GM04503 (cell line): ENCODE measurements at regions not wholly inside any gene's neighbourhood (a gene's known extent, or its start where the extent isn't known, plus 50 kb on each side); places are given as distances from the start of the nearest gene placed in this dataset.

ENCODE experiments used
- DNase-seq: peaks from one replicate; pipeline ENCODE4 v3.0.0-alpha.2; 2012; ENCODE audit warnings: low read depth

DNA sequence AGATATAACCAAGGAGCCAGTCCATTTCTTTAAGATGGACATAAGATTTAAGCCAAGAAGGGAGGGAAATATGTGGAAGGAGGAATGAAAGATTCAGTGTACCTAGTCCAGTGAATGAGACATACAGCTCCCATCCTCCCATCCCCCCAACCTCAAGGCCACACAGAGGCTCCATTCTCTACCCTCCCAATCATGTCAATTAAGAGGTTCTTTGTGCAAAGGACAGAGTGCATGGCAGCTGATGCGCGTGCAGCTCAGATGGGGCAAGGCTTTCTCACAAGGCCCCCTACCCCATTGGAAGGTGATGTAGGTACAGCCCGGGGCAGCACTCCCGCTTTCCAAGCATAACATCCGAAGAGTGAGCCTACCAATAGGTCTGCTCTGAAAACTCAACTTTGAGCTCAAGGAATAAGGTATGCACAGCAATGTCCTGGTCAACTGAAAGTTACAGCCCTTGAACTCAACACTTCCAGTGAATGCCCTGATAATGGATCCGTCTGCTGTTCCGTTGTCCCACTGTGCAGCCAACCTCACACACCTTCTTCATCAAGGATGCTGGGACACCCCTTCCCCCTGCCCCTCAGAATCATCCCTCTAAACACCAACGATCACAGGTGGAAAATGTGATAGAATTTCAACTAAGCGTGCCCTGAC lies 458.1 kb downstream of the SOX9 start:
- DNase-seq: no peak

GRCh38 chr17:72579990-72580320 lies 459.1 kb downstream of the SOX9 start:
- DNase-seq: no peak

GRCh38 chr17:72580321-72581127 lies 459.7 kb downstream of the SOX9 start:
- no peak for DNase-seq

DNA sequence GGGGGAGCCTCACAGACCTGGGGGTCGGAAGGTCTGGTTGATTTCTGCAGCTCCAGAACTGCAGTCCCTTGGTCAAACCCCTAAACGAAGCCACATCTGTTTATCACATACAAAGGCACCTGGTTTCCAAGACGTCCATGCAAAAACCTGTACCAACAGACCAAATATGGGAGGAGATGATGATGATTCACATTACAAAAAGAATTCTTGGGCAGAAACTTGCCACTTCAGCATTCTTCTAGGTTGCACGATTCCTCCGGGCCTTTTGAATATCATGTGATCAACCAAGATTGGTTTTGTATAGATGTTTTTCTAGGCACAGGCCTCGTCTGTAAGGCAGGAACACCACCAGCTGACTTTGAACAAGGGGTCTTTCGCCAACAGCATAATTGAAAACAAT lies 466.3 kb downstream of the SOX9 start:
- DNase-seq: no peak

- DNase-seq: no peak
Observed at GRCh38 chr17:72587773-72588511, 467.1 kb downstream of the SOX9 start.

DNA sequence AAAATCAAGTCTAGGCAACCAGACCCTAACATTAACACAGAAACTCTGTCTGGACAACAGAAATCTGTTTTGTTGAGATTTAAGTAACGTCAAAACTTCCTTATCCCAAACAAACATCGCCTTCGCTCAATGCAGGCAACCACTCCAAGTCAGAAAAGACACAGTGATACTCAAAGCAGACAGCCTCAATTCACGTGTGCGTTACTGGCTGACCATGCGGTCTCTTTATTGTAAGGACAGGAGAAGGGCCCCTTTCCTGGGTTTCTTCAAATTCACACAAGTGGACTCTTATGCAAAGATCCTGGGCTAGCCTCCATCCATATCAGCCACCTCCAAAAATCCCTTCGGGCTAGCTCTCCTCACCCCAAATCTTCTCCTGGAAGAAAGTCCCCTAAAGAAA lies 467.7 kb downstream of the SOX9 start:
- DNase-seq: no peak

DNA sequence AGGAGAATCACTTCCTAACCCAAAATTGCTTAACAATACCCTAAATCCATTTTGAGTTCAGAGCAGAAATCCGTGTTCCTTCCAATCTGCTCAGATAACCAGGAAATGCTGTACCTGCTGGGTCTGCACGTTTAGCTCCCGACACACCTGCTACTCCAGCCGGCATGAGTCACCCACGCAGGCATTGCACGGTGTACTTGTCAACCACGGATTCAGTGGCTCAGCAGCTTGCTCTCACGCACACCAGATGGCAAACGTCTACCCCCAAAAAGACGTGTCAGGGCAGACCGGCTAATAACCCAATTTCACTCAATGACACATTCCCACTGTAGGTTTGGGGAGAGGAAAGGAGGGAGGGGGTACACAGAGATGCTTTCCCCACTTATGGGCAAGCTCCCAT lies 468.1 kb downstream of the SOX9 start:
- DNase-seq: no peak

GRCh38 chr17:72590382-72590781 lies 469.6 kb downstream of the SOX9 start:
- DNase-seq: peak; percentile 43

GRCh38 chr17:72590882-72591281 lies 470.1 kb downstream of the SOX9 start:
- DNase-seq: no peak

GRCh38 chr17:72591289-72592241 lies 470.7 kb downstream of the SOX9 start:
- DNase-seq: no peak

- no peak for DNase-seq
Observed at GRCh38 chr17:72592242-72592966, 471.6 kb downstream of the SOX9 start.

DNA sequence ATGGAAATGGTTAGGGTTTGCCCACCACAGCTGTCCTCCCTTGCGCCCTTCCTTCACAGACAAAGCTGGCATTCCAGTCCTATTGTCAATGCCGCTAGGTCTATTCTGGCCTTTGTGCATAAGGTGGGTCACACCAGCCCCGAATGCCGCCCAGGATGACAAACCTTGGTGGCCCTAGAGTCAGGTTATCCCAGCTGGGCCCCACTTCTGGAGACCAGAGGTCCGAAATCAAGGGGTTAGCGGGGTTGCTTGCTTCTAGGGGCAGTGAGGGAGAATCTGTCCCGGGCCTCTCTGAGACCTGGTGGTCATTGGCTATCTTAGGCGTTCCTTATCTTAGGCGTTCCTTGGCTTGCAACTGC lies 472.1 kb downstream of the SOX9 start:
- DNase-seq: no peak

- DNase-seq: no peak
Observed at GRCh38 chr17:72594248-72594647, 473.4 kb downstream of the SOX9 start.
